H9 (cell line): ENCODE measurements at regions not wholly inside any gene's neighbourhood (a gene's known extent, or its start where the extent isn't known, plus 50 kb on each side); places are given as distances from the start of the nearest gene placed in this dataset.

Experiments used
- DNase-seq: peaks from one replicate; pipeline ENCODE4 v3.0.0-alpha.2; 2017
- H2AFZ ChIP-seq: one replicate; pipeline ENCODE4 v1.6.1; 2013; ENCODE audit warnings: mild to moderate bottlenecking, low read length, control low read depth, moderate library complexity
- H2AK5ac ChIP-seq: 2 replicates; pipeline ENCODE4 v1.6.1; 2013; ENCODE audit warnings: low read length, control low read depth, mixed read lengths; ENCODE audit not compliant: insufficient read length
- H2BK120ac ChIP-seq: one replicate; pipeline ENCODE4 v1.6.1; 2013; ENCODE audit warnings: low read depth, mild to moderate bottlenecking, low read length, control low read depth, inconsistent platforms; ENCODE audit not compliant: poor library complexity, severe bottlenecking
- H2BK12ac ChIP-seq: 2 replicates; pipeline ENCODE4 v1.6.1; 2013; ENCODE audit warnings: low read length, control low read depth, mixed read lengths, low read depth; ENCODE audit not compliant: insufficient read length
- H2BK15ac ChIP-seq: 2 replicates; pipeline ENCODE4 v1.6.1; 2013; ENCODE audit warnings: low read depth, low read length, control low read depth
- H2BK20ac ChIP-seq: one replicate; pipeline ENCODE4 v1.6.1; 2013; ENCODE audit warnings: low read depth, mild to moderate bottlenecking, low read length, control low read depth, inconsistent platforms; ENCODE audit not compliant: poor library complexity, severe bottlenecking
- H2BK5ac ChIP-seq: 2 replicates; pipeline ENCODE4 v1.6.1; 2013; ENCODE audit warnings: low read length, control low read depth, mixed read lengths; ENCODE audit not compliant: insufficient read length
- H3K14ac ChIP-seq: 2 replicates; pipeline ENCODE4 v1.6.1; 2013; ENCODE audit warnings: low read length, control low read depth; ENCODE audit not compliant: insufficient read depth
- H3K18ac ChIP-seq: 2 replicates; pipeline ENCODE4 v1.6.1; 2013; ENCODE audit warnings: low read depth, mild to moderate bottlenecking, mixed read lengths, low read length, control low read depth; ENCODE audit not compliant: insufficient read length
- H3K23ac ChIP-seq: 2 replicates; pipeline ENCODE4 v1.6.1; 2013; ENCODE audit warnings: low read length, control low read depth, mixed read lengths, low read depth; ENCODE audit not compliant: insufficient read length
- H3K23me2 ChIP-seq: 2 replicates; pipeline ENCODE4 v1.6.1; 2013; ENCODE audit warnings: low read depth, mild to moderate bottlenecking, mixed read lengths, low read length, control low read depth; ENCODE audit not compliant: insufficient read length, poor library complexity, severe bottlenecking
- H3K27ac ChIP-seq: 2 replicates; pipeline ENCODE4 v1.5.1; 2013; ENCODE audit warnings: low read length, control low read depth, mixed read lengths, low read depth; ENCODE audit not compliant: insufficient read length
- H3K27me3 ChIP-seq: 2 replicates; pipeline ENCODE4 v1.6.1; 2013; ENCODE audit warnings: low read length, control low read depth, inconsistent platforms; ENCODE audit not compliant: insufficient read depth
- H3K4ac ChIP-seq: 2 replicates; pipeline ENCODE4 v1.6.1; 2013; ENCODE audit warnings: low read depth, mild to moderate bottlenecking, control low read depth, inconsistent platforms, low read length, moderate library complexity
- H3K4me1 ChIP-seq: 2 replicates; pipeline ENCODE4 v1.6.1; 2013; ENCODE audit warnings: low read length, control low read depth, inconsistent platforms; ENCODE audit not compliant: insufficient read depth
- H3K4me2 ChIP-seq: 2 replicates; pipeline ENCODE4 v1.6.1; 2013; ENCODE audit warnings: low read length, control low read depth, mixed read lengths; ENCODE audit not compliant: insufficient read length, insufficient read depth
- H3K56ac ChIP-seq: 2 replicates; pipeline ENCODE4 v1.6.1; 2013; ENCODE audit warnings: low read depth, mild to moderate bottlenecking, mixed read lengths, low read length, control low read depth; ENCODE audit not compliant: insufficient read length
- H3K79me1 ChIP-seq: 2 replicates; pipeline ENCODE4 v1.6.1; 2013; ENCODE audit warnings: low read depth, mild to moderate bottlenecking, moderate library complexity, low read length, control low read depth, inconsistent platforms; ENCODE audit not compliant: insufficient read depth, poor library complexity, severe bottlenecking
- H3K79me2 ChIP-seq: 2 replicates; pipeline ENCODE4 v1.6.1; 2013; ENCODE audit warnings: low read length, control low read depth, inconsistent platforms; ENCODE audit not compliant: insufficient read depth
- H3K9ac ChIP-seq: 2 replicates; pipeline ENCODE4 v1.6.1; 2013; ENCODE audit warnings: low read length, control low read depth, mixed read lengths; ENCODE audit not compliant: insufficient read length; ENCODE audit errors: extremely low read depth
- H3K9me3 ChIP-seq: one replicate; pipeline ENCODE4 v1.6.1; 2013; ENCODE audit warnings: low read depth, low read length, inconsistent platforms; ENCODE audit not compliant: control insufficient read depth
- H3T11ph ChIP-seq: one replicate; pipeline ENCODE4 v1.6.1; 2013; ENCODE audit warnings: mild to moderate bottlenecking, low read length, control low read depth, inconsistent platforms
- H4K20me1 ChIP-seq: one replicate; pipeline ENCODE4 v1.6.1; 2013; ENCODE audit not compliant: control insufficient read depth, insufficient read length, insufficient read depth
- H4K5ac ChIP-seq: 2 replicates; pipeline ENCODE4 v1.6.1; 2013; ENCODE audit warnings: low read depth, mild to moderate bottlenecking, mixed read lengths, low read length, control low read depth; ENCODE audit not compliant: insufficient read length
- H4K8ac ChIP-seq: replicated peaks from 2 replicates; pipeline ENCODE4 v1.6.1; 2013; ENCODE audit warnings: low read length, control low read depth, mixed read lengths, low read depth; ENCODE audit not compliant: insufficient read length
- H4K91ac ChIP-seq: 2 replicates; pipeline ENCODE4 v1.6.1; 2013; ENCODE audit warnings: low read depth, mild to moderate bottlenecking, moderate library complexity, mixed read lengths, low read length, control low read depth; ENCODE audit not compliant: insufficient read length
- H3K27ac Mint-ChIP-seq, 3 experiments: 2 replicates in 2 of 3; 3 replicates in 1 of 3; pipeline ENCODE4 v1.8.0; 2020 to 2021; ENCODE audit warnings: mixed read lengths in 3 of 3, mild to moderate bottlenecking in 1 of 3, moderate library complexity in 1 of 3
- H3K27me3 Mint-ChIP-seq: 2 replicates; pipeline ENCODE4 v1.8.0; 2021; ENCODE audit warnings: low read depth, mild to moderate bottlenecking, moderate library complexity, mixed read lengths
- H3K36me3 Mint-ChIP-seq, 3 experiments: 2 replicates in 2 of 3; 3 replicates in 1 of 3; pipeline ENCODE4 v1.8.0; 2020 to 2021; ENCODE audit warnings: low read depth in 3 of 3, mixed read lengths in 3 of 3; ENCODE audit not compliant: insufficient read depth in 1 of 3
- H3K4me1 Mint-ChIP-seq, 2 experiments: 2 replicates each; pipeline ENCODE4 v1.8.0; 2020; ENCODE audit warnings: mixed read lengths in 2 of 2
- H3K4me3 Mint-ChIP-seq, 2 experiments: 2 replicates in 1 of 2; 3 replicates in 1 of 2; pipeline ENCODE4 v1.8.0; 2020 to 2021; ENCODE audit warnings: mild to moderate bottlenecking in 2 of 2, mixed read lengths in 2 of 2, moderate library complexity in 1 of 2
- H3K9me3 Mint-ChIP-seq, 2 experiments: 2 replicates in 1 of 2; 3 replicates in 1 of 2; pipeline ENCODE4 v1.8.0; 2020; ENCODE audit warnings: mild to moderate bottlenecking in 2 of 2, mixed read lengths in 2 of 2, moderate library complexity in 1 of 2
- CTCF ChIP-seq: fragments of 200-600 bp; sonication (generic); conservative IDR thresholded peaks from 3 replicates; pipeline ENCODE4 v1.8.0; 2021; ENCODE audit warnings: antibody characterized with exemption, mild to moderate bottlenecking
- WGBS: extraction: QIAGEN DNeasy Blood & Tissue Kit; methylation state at CpG from one replicate; pipeline ENCODE4 v1.1.7; 2013; ENCODE audit warnings: missing lambda C conversion rate, low lambda C conversion rate, mixed read lengths; ENCODE audit not compliant: insufficient read length; ENCODE audit errors: extremely low coverage; 5-methylcytosine and 5-hydroxymethylcytosine counted together

- Histone ChIP-seq H4K91ac (no peak overlapping the region), H3K79me2 (no peaks in the 10 kb centered on the region), H2AK5ac (no peak overlapping the region), H3K4me1 (no peaks in the 10 kb centered on the region), H3K27ac (no peak overlapping the region), H3K23me2 (no peaks in the 10 kb centered on the region), H3K23ac (no peak overlapping the region), H2BK5ac (no peak overlapping the region), H3K56ac (no peak overlapping the region), H2BK15ac (no peak overlapping the region), H3K4ac (no peak overlapping the region), H2BK12ac (no peak overlapping the region), H3K14ac (no peak overlapping the region), H2BK20ac (no peak overlapping the region), H4K5ac (no peak overlapping the region), H3K18ac (no peak overlapping the region), H3K9ac (no peak overlapping the region), H4K20me1 (no peaks in the 10 kb centered on the region), H3K4me2 (no peak overlapping the region), H3K9me3 (no peaks in the 10 kb centered on the region), H3K79me1 (no peaks in the 10 kb centered on the region), H4K8ac (no peak overlapping the region), H3T11ph (no peak overlapping the region), H2BK120ac (no peak overlapping the region), H2AFZ (no peak overlapping the region), H3K27me3 (no peaks in the 10 kb centered on the region)
- H3K9me3 Mint-ChIP-seq: no peaks in the 10 kb centered on the region
- H3K4me3 Mint-ChIP-seq: no peak overlapping the region
- H3K27ac Mint-ChIP-seq: no peak overlapping the region; a peak in 1 of 7 replicates
- H3K27me3 Mint-ChIP-seq: no peaks in the 10 kb centered on the region
- DNase-seq: no peak
- no peak for TF ChIP-seq CTCF
- no peaks in the 10 kb centered on the region for H3K36me3 Mint-ChIP-seq
- WGBS: no CpG with 5 or more reads among the region's 2 CpGs
- peaks cover 6 to 9% of the 10 kb centered on the region in 2 experiments for H3K4me1 Mint-ChIP-seq
Observed at GRCh38 chr6:104621396-104621795, 238.3 kb downstream of the HACE1 start.
